HUDEP-2 (cell line): ENCODE measurements at regions not wholly inside any gene's neighbourhood (a gene's known extent, or its start where the extent isn't known, plus 50 kb on each side); places are given as distances from the start of the nearest gene placed in this dataset.
"Not testable (repeated sequence)": the region's sequence is repeated elsewhere in the genome, so short reads cannot be mapped to it uniquely, and the experiment has no call there.

ENCODE experiments used
- DNase-seq, 76 experiments: peaks; one replicate each; lab custom pipeline; 2025; ENCODE audit not compliant: unreplicated experiment in 76 of 76; lab: John Stamatoyannopoulos, UW

- DNase-seq: not testable (repeated sequence)
These were observed 321.0 kb upstream of the FRG1 start for GRCh38 chr4:189619441-189620250.

GRCh38 chr4:189622574-189622973 is 318.1 kb upstream of the FRG1 start:
- DNase-seq: not testable (repeated sequence)

- not testable (repeated sequence) for DNase-seq
These were observed 313.6 kb upstream of the FRG1 start for GRCh38 chr4:189627041-189627440.

GRCh38 chr4:189629733-189630132 is 310.9 kb upstream of the FRG1 start:
- DNase-seq: not testable (repeated sequence)

- DNase-seq: not testable (repeated sequence)
These were observed 309.6 kb upstream of the FRG1 start for GRCh38 chr4:189630913-189631567.

DNA sequence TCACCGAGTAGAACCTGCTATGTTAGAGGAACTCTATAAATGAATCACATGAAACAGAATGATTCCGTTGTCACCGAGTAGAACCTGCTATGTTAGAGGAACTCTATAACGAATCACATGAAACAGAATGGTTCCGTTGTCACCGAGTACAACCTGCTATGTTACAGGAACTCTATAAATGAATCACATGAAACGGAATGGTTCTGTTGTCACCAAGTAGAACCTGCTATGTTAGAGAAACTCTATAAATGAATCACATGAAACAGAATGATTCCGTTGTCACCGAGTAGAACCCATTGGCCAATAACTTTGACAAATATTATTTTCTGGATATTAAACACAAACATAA is 309.1 kb upstream of the FRG1 start:
- DNase-seq: not testable (repeated sequence)

GRCh38 chr4:189650436-189650835 is 290.2 kb upstream of the FRG1 start:
- not testable (repeated sequence) for DNase-seq

GRCh38 chr4:189653130-189653653 is 287.5 kb upstream of the FRG1 start:
- not testable (repeated sequence) for DNase-seq

- DNase-seq: not testable (repeated sequence)
These were observed 286.7 kb upstream of the FRG1 start for GRCh38 chr4:189653983-189654382.

DNA sequence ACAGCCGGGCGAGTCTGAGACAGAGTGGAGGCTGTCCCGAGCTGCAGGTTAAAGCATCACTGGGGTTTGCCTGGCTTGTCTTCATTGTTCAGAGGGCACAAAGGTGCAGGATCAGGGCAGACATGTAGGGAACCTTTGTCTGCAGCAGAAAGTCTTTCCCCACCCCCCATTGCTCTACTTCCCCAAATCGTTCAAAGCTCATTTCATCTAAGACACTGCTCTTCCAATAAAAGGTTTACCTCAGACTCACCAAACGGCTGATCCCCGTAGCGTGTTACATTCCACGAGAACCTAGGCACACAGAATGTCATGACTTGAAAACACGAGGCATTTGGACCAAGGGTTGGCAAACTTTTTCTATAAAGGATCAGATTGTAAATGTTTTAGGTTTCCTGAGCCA is 286.3 kb upstream of the FRG1 start:
- DNase-seq: not testable (repeated sequence)

- not testable (repeated sequence) for DNase-seq
These were observed 284.9 kb upstream of the FRG1 start for GRCh38 chr4:189655817-189656216.

GRCh38 chr4:189656641-189657040 is 284.0 kb upstream of the FRG1 start:
- DNase-seq: no peak

DNA sequence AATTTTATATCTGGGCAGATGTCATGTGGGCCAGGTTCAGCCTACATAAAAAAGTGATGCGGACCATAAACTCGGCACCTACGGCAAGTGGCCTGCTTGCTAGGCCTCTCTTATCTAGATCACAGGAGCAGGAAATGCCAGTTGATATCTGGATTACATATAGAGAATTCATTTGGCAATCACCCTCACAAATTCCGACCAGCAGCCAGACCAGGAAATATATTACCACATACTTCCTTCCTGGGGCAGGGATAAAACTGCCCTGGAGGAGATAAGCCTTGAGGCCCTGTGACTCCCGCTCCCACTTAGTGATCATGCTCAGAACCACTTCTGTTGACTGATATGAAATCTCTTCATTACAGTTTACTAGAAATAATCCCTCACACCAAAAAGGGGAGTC is 282.4 kb upstream of the FRG1 start:
- DNase-seq: not testable (repeated sequence)

GRCh38 chr4:189658831-189659230 is 281.8 kb upstream of the FRG1 start:
- not testable (repeated sequence) for DNase-seq

DNA sequence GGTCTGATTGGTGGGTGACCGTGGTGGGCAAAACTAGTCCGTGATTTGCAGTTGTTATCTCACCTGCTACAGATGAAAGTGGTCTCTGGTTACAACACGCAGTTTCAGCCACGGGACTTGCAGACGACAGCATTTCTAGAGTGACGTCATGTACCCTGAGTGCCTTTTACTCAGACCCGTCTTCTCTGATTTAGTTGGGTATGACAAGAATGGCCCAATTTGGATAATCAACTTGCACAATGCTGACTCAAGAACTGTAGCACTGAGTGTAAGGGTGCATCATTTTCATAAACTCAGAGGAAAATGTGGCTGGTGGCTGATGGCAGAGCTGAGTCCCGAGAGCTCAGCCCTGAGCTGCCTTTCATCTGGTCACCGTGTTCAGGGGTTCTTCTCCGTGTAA is 281.4 kb upstream of the FRG1 start:
- no peak for DNase-seq

DNA sequence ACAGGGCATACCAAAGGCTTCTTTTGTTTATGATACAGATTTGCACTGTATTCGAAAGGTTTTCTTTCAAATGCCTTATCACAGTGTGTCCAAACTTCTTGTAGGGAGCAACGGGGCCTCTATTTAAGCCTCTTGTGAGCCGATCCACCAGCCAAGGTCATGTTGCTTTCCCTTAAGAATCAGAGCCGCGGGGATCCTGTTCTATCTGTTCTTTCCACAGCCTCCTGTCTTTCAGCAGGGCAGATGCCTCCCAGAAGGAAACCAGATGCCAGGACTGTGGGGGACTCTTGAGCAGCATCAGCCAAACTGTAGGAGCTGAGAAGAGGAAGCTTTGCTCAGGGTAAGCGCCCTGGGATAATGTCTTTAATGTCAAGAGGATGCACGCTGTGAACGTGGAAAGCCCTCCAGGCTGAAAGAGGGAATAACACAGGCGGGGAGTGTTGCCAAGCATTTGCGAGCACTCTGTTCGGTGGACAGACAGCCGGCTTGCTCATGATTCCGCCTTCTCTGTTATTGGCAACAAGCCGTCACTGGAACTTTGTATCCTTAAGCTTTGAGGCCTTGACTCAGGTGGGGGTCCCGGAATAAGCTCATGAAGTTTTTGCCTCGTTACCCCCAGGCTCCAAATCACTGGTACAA is 279.8 kb upstream of the FRG1 start:
- no peak for DNase-seq

DNA sequence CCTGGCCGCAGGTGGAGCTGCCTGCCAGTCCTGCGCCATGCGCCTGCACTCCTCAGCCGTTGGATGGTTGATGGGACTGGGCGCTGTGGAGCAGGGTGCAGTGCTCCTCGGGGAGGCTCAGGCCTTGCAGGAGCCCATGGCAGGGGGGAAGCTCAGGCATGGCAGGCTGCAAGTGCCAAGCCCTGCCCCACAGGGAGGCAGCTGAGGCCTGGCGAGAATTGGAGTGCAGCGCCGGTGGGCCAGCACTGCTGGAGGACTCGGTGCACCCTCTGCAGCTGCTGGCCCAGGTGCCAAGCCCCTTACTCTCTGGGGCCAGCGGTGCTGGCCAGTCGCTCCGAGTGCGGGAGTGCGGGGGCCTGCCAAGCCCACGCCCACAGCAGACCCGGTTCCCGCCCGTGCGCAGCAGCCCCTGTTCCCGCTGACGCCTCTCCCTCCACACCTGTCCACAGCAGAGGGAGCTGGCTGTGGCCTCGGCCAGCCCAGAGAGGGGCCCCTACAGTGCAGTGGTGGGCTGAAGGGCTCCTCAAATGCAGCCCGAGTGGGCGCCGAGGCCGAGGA is 275.9 kb upstream of the FRG1 start:
- no peak for DNase-seq

GRCh38 chr4:189665712-189666305 is 274.9 kb upstream of the FRG1 start:
- DNase-seq: not testable (repeated sequence)

- DNase-seq: not testable (repeated sequence)
These were observed 273.3 kb upstream of the FRG1 start for GRCh38 chr4:189667386-189667785.

DNA sequence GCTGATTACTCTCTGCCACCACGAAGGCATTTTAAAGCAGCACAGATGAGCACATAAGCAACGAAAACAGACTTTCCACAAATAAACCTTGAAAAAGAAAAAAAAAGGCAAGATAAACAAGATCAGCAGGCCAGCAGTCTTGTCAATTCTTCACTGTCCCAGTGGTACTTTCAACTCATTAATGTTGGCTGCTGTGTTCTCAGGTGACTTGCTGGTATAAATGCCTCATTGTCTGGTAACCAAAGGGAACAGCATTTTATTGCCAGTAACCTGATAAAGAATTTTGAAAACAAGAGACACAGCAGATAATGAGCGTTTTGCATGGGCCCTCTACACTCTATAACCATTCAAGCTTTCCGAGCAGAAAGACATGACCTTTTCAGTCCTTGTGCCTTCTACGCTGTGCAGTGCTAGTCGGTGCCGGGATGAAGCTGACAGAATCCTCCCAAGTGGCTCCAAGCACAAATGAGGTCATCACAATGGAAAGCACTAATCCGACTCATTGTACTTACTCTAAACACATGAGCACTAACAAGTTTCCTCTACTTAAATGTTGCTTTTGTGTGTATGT is 242.9 kb upstream of the FRG1 start:
- not testable (repeated sequence) for DNase-seq
